ENCODE measurements at regions not wholly inside any gene's neighbourhood (a gene's known extent, or its start where the extent isn't known, plus 50 kb on each side); places are given as distances from the start of the nearest gene placed in this dataset.

- TF ChIP-seq EP300 (IDR thresholded peaks at IDR 0.05), result no peak
- no peak for TF ChIP-seq CTCF (IDR thresholded peaks at IDR 0.05)
- TF ChIP-seq POLR2A (IDR thresholded peaks at IDR 0.05), result no peak
Observed at GRCh38 chr15:88324741-88325065, 68.2 kb upstream of the NTRK3 start.
